Activated CD8-positive, alpha-beta memory T cell treated with anti-CD3 and anti-CD28 coated beads, Interleukin-2, amount 50 U/mL, for 48 hours (primary cell): ENCODE measurements at regions not wholly inside any gene's neighbourhood (a gene's known extent, or its start where the extent isn't known, plus 50 kb on each side); places are given as distances from the start of the nearest gene placed in this dataset.

Source experiments
- DNase-seq: peaks from one replicate; pipeline ENCODE4 v3.0.0-alpha.2; 2020

- no peak for DNase-seq
Observed at GRCh38 chr17:34874478-34874877, 86.8 kb downstream of the CCT6B start.

- no peak for DNase-seq
Observed at GRCh38 chr17:34872640-34873039, 88.6 kb downstream of the CCT6B start.

GRCh38 chr17:34869641-34870040, 91.6 kb downstream of the CCT6B start:
- no peak for DNase-seq

- no peak for DNase-seq
Observed at GRCh38 chr17:34865716-34866115, 95.5 kb downstream of the CCT6B start.

- no peak for DNase-seq
Observed at GRCh38 chr17:34862384-34862783, 98.9 kb downstream of the CCT6B start.

GRCh38 chr17:34861864-34862263, 99.4 kb downstream of the CCT6B start:
- DNase-seq, result no peak

- no peak for DNase-seq
Observed at GRCh38 chr17:34859652-34860051, 101.6 kb downstream of the CCT6B start.

GRCh38 chr17:34858591-34859565, 102.4 kb downstream of the CCT6B start:
- DNase-seq, result no peak

- DNase-seq, result no peak
Observed at GRCh38 chr17:34853924-34854323, 107.3 kb downstream of the CCT6B start.

GRCh38 chr17:34852614-34853013, 108.6 kb downstream of the CCT6B start:
- no peak for DNase-seq

GRCh38 chr17:34851961-34852540, 109.2 kb downstream of the CCT6B start:
- DNase-seq, result no peak

GRCh38 chr17:34850964-34851363, 110.3 kb downstream of the CCT6B start:
- no peak for DNase-seq

GRCh38 chr17:34850023-34850422, 111.2 kb downstream of the CCT6B start:
- DNase-seq, result no peak

GRCh38 chr17:34847938-34848337, 113.3 kb downstream of the CCT6B start:
- no peak for DNase-seq

GRCh38 chr17:34845296-34845695, 116.0 kb downstream of the CCT6B start:
- no peak for DNase-seq

GRCh38 chr17:34843682-34844081, 117.6 kb downstream of the CCT6B start:
- DNase-seq, result no peak

- DNase-seq, result no peak
Observed at GRCh38 chr17:34842235-34842634, 119.0 kb downstream of the CCT6B start.

GRCh38 chr17:34841467-34841866, 119.8 kb downstream of the CCT6B start:
- DNase-seq, result no peak

GRCh38 chr17:34840750-34841149, 120.5 kb downstream of the CCT6B start:
- DNase-seq, result no peak

- DNase-seq, result no peak
Observed at GRCh38 chr17:34837876-34838478, 123.3 kb downstream of the CCT6B start.

- no peak for DNase-seq
Observed at GRCh38 chr17:34832376-34832775, 128.9 kb downstream of the CCT6B start.

GRCh38 chr17:34827008-34827407, 134.3 kb downstream of the CCT6B start:
- DNase-seq, result no peak

GRCh38 chr17:34826332-34826731, 134.9 kb downstream of the CCT6B start:
- DNase-seq, result no peak

GRCh38 chr17:34825884-34826283, 135.4 kb downstream of the CCT6B start:
- no peak for DNase-seq
